GM23338 (cell line): ENCODE measurements at regions not wholly inside any gene's neighbourhood (a gene's known extent, or its start where the extent isn't known, plus 50 kb on each side); places are given as distances from the start of the nearest gene placed in this dataset.

Experiments used
- ATAC-seq: fragments of 200-7000 bp; cut with Tn5 transposase; 3 replicates; pipeline ENCODE4 v1.9.1; 2020
- DNase-seq: peaks from one replicate; pipeline ENCODE4 v3.0.0-alpha.2; 2015; ENCODE audit warnings: low spot score
- H2AFZ ChIP-seq: fragments of 200-600 bp; sonication (generic); 2 replicates; pipeline ENCODE4 v1.8.0; 2016; ENCODE audit warnings: antibody characterized with exemption, mild to moderate bottlenecking, moderate library complexity
- H3F3A ChIP-seq: fragments of 200-600 bp; sonication (generic); replicated peaks from 2 replicates; pipeline ENCODE4 v1.8.0; 2017; ENCODE audit warnings: antibody characterized with exemption, mixed run types, low read depth
- H3K27ac ChIP-seq: fragments of 200-600 bp; sonication (generic); 2 replicates; pipeline ENCODE4 v1.6.1; 2016; ENCODE audit warnings: low read depth
- H3K27me3 ChIP-seq: fragments of 200-600 bp; sonication (generic); 2 replicates; pipeline ENCODE4 v1.8.0; 2016; ENCODE audit warnings: mild to moderate bottlenecking, mixed run types, moderate library complexity; ENCODE audit not compliant: insufficient read depth
- H3K36me3 ChIP-seq: fragments of 200-600 bp; sonication (generic); 2 replicates; pipeline ENCODE4 v1.8.0; 2016; ENCODE audit warnings: mild to moderate bottlenecking; ENCODE audit not compliant: insufficient read depth
- H3K4me1 ChIP-seq: fragments of 200-600 bp; sonication (generic); 2 replicates; pipeline ENCODE4 v1.8.0; 2016; ENCODE audit warnings: mild to moderate bottlenecking, moderate library complexity; ENCODE audit not compliant: insufficient read depth
- H3K4me2 ChIP-seq: fragments of 200-600 bp; sonication (generic); 2 replicates; pipeline ENCODE4 v1.7.1; 2017; ENCODE audit warnings: mixed run types
- H3K4me3 ChIP-seq: fragments of 200-600 bp; sonication (generic); 2 replicates; pipeline ENCODE4 v1.6.1; 2016; ENCODE audit warnings: mixed run types
- H3K79me2 ChIP-seq: fragments of 200-600 bp; sonication (generic); replicated peaks from 2 replicates; pipeline ENCODE4 v1.8.0; 2017; ENCODE audit warnings: mild to moderate bottlenecking; ENCODE audit not compliant: insufficient read depth
- H3K9me2 ChIP-seq: fragments of 200-600 bp; sonication (generic); 2 replicates; pipeline ENCODE4 v1.8.0; 2017; ENCODE audit not compliant: insufficient read depth
- H4K20me1 ChIP-seq: fragments of 200-600 bp; sonication (generic); replicated peaks from 2 replicates; pipeline ENCODE4 v1.8.0; 2017; ENCODE audit warnings: mild to moderate bottlenecking; ENCODE audit not compliant: insufficient read depth
- H3K27ac Mint-ChIP-seq: 2 replicates; pipeline ENCODE4 v1.8.0; 2020; ENCODE audit warnings: inconsistent platforms, mild to moderate bottlenecking, moderate library complexity, mixed read lengths
- H3K27me3 Mint-ChIP-seq: 3 replicates; pipeline ENCODE4 v1.8.0; 2022; ENCODE audit warnings: low read depth, mild to moderate bottlenecking, moderate library complexity, mixed read lengths, inconsistent platforms; ENCODE audit not compliant: insufficient read depth, poor library complexity
- H3K36me3 Mint-ChIP-seq: 3 replicates; pipeline ENCODE4 v1.8.0; 2021; ENCODE audit warnings: low read depth, mild to moderate bottlenecking, inconsistent platforms, moderate library complexity, mixed read lengths
- H3K4me1 Mint-ChIP-seq: 3 replicates; pipeline ENCODE4 v1.8.0; 2020; ENCODE audit warnings: mild to moderate bottlenecking, inconsistent platforms, mixed read lengths
- H3K4me3 Mint-ChIP-seq: 3 replicates; pipeline ENCODE4 v1.8.0; 2021; ENCODE audit warnings: moderate library complexity, mild to moderate bottlenecking, inconsistent platforms, mixed read lengths
- H3K9me3 Mint-ChIP-seq: 3 replicates; pipeline ENCODE4 v1.8.0; 2020; ENCODE audit warnings: moderate library complexity, mild to moderate bottlenecking, inconsistent platforms, mixed read lengths
- CREB1 ChIP-seq: fragments of 250-450 bp; sonication (Bioruptor Pico); IDR thresholded peaks from 2 replicates; pipeline ENCODE4 v1.5.0; 2020; ENCODE audit warnings: low read depth, mild to moderate bottlenecking, moderate library complexity
- EZH2phosphoT487 ChIP-seq: fragments of 200-600 bp; sonication (generic); IDR thresholded peaks from one replicate; pipeline ENCODE4 v1.8.1; 2018; ENCODE audit warnings: antibody characterized with exemption; ENCODE audit not compliant: unreplicated experiment
- NANOG ChIP-seq: IDR thresholded peaks from 2 replicates; pipeline ENCODE4 v1.6.1; 2016; ENCODE audit warnings: antibody characterized with exemption, borderline replicate concordance
- STAT1 ChIP-seq: IDR thresholded peaks from one replicate; pipeline ENCODE4 v1.6.1; 2016; ENCODE audit warnings: antibody characterized with exemption; ENCODE audit not compliant: unreplicated experiment
- ZNF114 ChIP-seq: fragments of 250-450 bp; sonication (Bioruptor Pico); IDR thresholded peaks from 2 replicates; pipeline ENCODE4 v1.5.0; 2020; ENCODE audit warnings: mild to moderate bottlenecking, moderate library complexity
- TF ChIP-seq, protein P1 (sequence below): fragments of 250-450 bp; sonication (Bioruptor Pico); IDR thresholded peaks from 2 replicates; pipeline ENCODE4 v1.5.0; 2020; ENCODE audit warnings: mild to moderate bottlenecking, moderate library complexity

DNA sequence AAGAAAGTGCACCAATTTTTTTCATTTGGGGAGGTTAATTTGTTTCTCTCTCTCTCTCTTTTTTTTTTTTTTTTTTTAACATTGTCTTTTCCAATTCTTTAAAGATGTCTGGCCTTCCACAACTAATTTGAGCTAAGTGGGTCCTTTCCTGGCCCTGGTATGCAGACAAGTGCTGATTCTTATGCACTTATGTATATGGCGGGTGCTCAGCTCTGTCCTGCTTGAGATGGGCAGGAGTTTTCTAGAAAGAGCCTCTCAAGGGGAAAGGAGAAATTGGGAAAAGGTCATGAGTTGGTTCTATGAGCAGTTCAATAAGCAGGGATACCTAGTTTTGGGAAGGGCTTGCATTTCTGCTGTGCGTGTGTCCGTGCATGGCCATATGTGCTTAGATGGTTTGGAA lies 67.8 kb upstream of the NPVF start:
- no peaks in the 10 kb centered on the region for H3F3A ChIP-seq
- DNase-seq (peak; percentile 17), ATAC-seq (peak; percentile 30; the same call in 1 of the 3 replicates)
- Mint-ChIP-seq H3K27me3 (no peaks in the 10 kb centered on the region), H3K27ac (no peak overlapping the region), H3K4me1 (peaks cover 18% of the 10 kb centered on the region), H3K36me3 (no peaks in the 10 kb centered on the region), H3K4me3 (no peak overlapping the region), H3K9me3 (no peaks in the 10 kb centered on the region)
- H3K4me2 ChIP-seq: peak overlapping the region; percentile 37; the same call in 1 of the 2 replicates
- no peak overlapping the region for H3K4me3 ChIP-seq
- no peak overlapping the region for H3K27ac ChIP-seq
- H3K4me1 ChIP-seq: peaks cover 19% of the 10 kb centered on the region
- TF ChIP-seq, protein P1, sequence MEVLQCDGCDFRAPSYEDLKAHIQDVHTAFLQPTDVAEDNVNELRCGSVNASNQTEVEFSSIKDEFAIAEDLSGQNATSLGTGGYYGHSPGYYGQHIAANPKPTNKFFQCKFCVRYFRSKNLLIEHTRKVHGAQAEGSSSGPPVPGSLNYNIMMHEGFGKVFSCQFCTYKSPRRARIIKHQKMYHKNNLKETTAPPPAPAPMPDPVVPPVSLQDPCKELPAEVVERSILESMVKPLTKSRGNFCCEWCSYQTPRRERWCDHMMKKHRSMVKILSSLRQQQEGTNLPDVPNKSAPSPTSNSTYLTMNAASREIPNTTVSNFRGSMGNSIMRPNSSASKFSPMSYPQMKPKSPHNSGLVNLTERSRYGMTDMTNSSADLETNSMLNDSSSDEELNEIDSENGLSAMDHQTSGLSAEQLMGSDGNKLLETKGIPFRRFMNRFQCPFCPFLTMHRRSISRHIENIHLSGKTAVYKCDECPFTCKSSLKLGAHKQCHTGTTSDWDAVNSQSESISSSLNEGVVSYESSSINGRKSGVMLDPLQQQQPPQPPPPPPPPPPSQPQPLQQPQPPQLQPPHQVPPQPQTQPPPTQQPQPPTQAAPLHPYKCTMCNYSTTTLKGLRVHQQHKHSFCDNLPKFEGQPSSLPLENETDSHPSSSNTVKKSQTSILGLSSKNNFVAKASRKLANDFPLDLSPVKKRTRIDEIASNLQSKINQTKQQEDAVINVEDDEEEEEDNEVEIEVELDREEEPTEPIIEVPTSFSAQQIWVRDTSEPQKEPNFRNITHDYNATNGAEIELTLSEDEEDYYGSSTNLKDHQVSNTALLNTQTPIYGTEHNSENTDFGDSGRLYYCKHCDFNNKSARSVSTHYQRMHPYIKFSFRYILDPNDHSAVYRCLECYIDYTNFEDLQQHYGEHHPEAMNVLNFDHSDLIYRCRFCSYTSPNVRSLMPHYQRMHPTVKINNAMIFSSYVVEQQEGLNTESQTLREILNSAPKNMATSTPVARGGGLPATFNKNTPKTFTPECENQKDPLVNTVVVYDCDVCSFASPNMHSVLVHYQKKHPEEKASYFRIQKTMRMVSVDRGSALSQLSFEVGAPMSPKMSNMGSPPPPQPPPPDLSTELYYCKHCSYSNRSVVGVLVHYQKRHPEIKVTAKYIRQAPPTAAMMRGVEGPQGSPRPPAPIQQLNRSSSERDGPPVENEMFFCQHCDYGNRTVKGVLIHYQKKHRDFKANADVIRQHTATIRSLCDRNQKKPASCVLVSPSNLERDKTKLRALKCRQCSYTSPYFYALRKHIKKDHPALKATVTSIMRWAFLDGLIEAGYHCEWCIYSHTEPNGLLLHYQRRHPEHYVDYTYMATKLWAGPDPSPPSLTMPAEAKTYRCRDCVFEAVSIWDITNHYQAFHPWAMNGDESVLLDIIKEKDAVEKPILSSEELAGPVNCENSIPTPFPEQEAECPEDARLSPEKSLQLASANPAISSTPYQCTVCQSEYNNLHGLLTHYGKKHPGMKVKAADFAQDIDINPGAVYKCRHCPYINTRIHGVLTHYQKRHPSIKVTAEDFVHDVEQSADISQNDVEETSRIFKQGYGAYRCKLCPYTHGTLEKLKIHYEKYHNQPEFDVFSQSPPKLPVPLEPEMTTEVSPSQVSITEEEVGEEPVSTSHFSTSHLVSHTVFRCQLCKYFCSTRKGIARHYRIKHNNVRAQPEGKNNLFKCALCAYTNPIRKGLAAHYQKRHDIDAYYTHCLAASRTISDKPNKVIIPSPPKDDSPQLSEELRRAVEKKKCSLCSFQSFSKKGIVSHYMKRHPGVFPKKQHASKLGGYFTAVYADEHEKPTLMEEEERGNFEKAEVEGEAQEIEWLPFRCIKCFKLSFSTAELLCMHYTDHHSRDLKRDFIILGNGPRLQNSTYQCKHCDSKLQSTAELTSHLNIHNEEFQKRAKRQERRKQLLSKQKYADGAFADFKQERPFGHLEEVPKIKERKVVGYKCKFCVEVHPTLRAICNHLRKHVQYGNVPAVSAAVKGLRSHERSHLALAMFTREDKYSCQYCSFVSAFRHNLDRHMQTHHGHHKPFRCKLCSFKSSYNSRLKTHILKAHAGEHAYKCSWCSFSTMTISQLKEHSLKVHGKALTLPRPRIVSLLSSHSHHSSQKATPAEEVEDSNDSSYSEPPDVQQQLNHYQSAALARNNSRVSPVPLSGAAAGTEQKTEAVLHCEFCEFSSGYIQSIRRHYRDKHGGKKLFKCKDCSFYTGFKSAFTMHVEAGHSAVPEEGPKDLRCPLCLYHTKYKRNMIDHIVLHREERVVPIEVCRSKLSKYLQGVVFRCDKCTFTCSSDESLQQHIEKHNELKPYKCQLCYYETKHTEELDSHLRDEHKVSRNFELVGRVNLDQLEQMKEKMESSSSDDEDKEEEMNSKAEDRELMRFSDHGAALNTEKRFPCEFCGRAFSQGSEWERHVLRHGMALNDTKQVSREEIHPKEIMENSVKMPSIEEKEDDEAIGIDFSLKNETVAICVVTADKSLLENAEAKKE (CRISPR knock-in tag): peak; percentile 80; the same call in 1 of the 2 replicates
- 0 out of 2 replicates have a peak, but pooled peaks have one; percentile 18 for TF ChIP-seq NANOG
- no peak for TF ChIP-seq ZNF114
- H3K9me2 ChIP-seq: no peaks in the 10 kb centered on the region; the same call in none of the 2 replicates
- H2AFZ ChIP-seq: 0 out of 2 replicates have a peak overlapping the region, but pooled peaks have one; percentile 60
- no peaks in the 10 kb centered on the region for H4K20me1 ChIP-seq
- H3K79me2 ChIP-seq: no peaks in the 10 kb centered on the region
- no peaks in the 10 kb centered on the region for H3K27me3 ChIP-seq
- H3K36me3 ChIP-seq: no peaks in the 10 kb centered on the region

DNA sequence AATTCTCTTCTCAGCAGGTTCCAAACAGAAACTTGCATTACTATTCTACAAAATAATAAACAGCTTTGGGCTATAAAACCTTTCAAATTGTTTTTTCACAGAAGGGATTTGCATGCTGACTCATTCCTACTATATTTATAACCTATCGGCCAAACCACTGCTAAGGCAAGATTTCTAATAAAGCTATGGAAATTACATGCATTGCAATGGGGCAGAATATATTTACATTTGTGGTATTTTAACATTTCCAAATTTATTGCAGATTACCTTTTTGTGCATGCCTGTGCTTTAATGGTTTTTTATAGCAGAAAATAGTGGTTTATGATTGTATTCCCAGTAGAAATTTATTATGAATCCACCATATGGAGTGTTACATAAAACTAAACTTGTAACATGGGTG lies 69.0 kb upstream of the NPVF start:
- ATAC-seq (no peak), DNase-seq (no peak)
- Mint-ChIP-seq H3K27ac (no peak overlapping the region), H3K36me3 (no peaks in the 10 kb centered on the region), H3K9me3 (no peaks in the 10 kb centered on the region), H3K27me3 (no peaks in the 10 kb centered on the region), H3K4me1 (peaks cover 18% of the 10 kb centered on the region), H3K4me3 (no peak overlapping the region)
- Histone ChIP-seq H2AFZ (no peak overlapping the region), H3K4me3 (no peak overlapping the region), H3K36me3 (no peaks in the 10 kb centered on the region), H3K27ac (no peak overlapping the region), H3F3A (no peaks in the 10 kb centered on the region), H4K20me1 (no peaks in the 10 kb centered on the region), H3K27me3 (no peaks in the 10 kb centered on the region), H3K9me2 (no peaks in the 10 kb centered on the region; the same call in none of the 2 replicates), H3K79me2 (no peaks in the 10 kb centered on the region), H3K4me2 (peak overlapping the region; percentile 37; the same call in 1 of the 2 replicates), H3K4me1 (peaks cover 19% of the 10 kb centered on the region)
- TF ChIP-seq STAT1 (no peak), CREB1 (CRISPR knock-in tag) (no peak), ZNF114 (no peak), EZH2phosphoT487 (no peak)
- TF ChIP-seq, protein P1 (CRISPR knock-in tag): no peak
